ENCODE measurements at regions not wholly inside any gene's neighbourhood (a gene's known extent, or its start where the extent isn't known, plus 50 kb on each side); places are given as distances from the start of the nearest gene placed in this dataset.

DNA sequence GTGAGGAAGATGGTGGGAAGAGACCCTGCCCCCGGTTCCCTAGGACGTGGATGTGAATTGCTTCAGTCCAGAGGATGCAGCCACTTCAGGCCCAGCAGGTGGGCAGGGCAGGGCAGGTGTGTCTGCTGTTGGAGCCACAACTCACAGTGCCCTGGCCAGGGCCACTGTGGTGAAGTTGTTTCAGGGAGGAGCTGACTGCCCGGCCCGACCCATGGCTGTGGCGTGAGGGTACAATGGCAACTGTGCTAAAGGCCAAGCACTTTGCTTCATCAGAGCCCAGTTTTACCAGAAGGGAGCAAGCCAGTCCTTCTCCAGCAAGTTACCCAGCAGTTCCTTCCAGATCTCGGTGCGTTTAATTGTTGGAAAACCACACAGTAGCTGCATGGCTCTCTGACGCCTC, 1174.4 kb downstream of the BRD1 start:
- TF ChIP-seq POLR2AphosphoS5 (IDR thresholded peaks at IDR 0.05) (no peak), POLR2A (IDR thresholded peaks at IDR 0.05) (no peak), EP300 (IDR thresholded peaks at IDR 0.05) (no peak)
- TF ChIP-seq, protein P1, sequence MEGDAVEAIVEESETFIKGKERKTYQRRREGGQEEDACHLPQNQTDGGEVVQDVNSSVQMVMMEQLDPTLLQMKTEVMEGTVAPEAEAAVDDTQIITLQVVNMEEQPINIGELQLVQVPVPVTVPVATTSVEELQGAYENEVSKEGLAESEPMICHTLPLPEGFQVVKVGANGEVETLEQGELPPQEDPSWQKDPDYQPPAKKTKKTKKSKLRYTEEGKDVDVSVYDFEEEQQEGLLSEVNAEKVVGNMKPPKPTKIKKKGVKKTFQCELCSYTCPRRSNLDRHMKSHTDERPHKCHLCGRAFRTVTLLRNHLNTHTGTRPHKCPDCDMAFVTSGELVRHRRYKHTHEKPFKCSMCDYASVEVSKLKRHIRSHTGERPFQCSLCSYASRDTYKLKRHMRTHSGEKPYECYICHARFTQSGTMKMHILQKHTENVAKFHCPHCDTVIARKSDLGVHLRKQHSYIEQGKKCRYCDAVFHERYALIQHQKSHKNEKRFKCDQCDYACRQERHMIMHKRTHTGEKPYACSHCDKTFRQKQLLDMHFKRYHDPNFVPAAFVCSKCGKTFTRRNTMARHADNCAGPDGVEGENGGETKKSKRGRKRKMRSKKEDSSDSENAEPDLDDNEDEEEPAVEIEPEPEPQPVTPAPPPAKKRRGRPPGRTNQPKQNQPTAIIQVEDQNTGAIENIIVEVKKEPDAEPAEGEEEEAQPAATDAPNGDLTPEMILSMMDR (IDR thresholded peaks at IDR 0.05) = no peak
